Esophagus squamous epithelium (tissue), 5 donors: ENCODE measurements at regions not wholly inside any gene's neighbourhood (a gene's known extent, or its start where the extent isn't known, plus 50 kb on each side); places are given as distances from the start of the nearest gene placed in this dataset.

Experiments
- DNase-seq: peaks from one replicate; lab custom pipeline; 2025; lab: John Stamatoyannopoulos, UW
- H3K27ac ChIP-seq, 4 donors: fragments of 200-600 bp; sonication (generic); one replicate each; pipeline ENCODE4 v1.5.1; 2016 to 2019; ENCODE audit warnings: mild to moderate bottlenecking in 1 of 4
- H3K27me3 ChIP-seq, 4 donors: fragments of 200-600 bp; sonication (generic); 1 replicate in 3 of 4; 2 replicates in 1 of 4; pipeline versions ENCODE4 v1.5.1 to v1.6.0; 2017 to 2021; ENCODE audit warnings: antibody characterized with exemption in 1 of 4
- H3K36me3 ChIP-seq, 3 donors: fragments of 200-600 bp; sonication (generic); one replicate each; pipeline ENCODE4 v1.5.1; 2016 to 2019
- H3K4me1 ChIP-seq, 3 donors: fragments of 200-600 bp; sonication (generic); one replicate each; pipeline ENCODE4 v1.5.1; 2017 to 2019
- H3K4me3 ChIP-seq, 4 donors: fragments of 200-600 bp; sonication (generic); 1 replicate in 3 of 4; 2 replicates in 1 of 4; pipeline ENCODE4 v1.5.1; 2016 to 2019; ENCODE audit warnings: mild to moderate bottlenecking in 2 of 4, moderate library complexity in 1 of 4
- H3K9me3 ChIP-seq, 3 donors: fragments of 200-600 bp; sonication (generic); one replicate each; pipeline ENCODE4 v1.5.1; 2016 to 2019
- CTCF ChIP-seq, 6 experiments: fragments of 450-650 bp in 4 of 6; fragments of 200-600 bp in 2 of 6; sonication (generic) in 2 of 6; IDR thresholded peaks; one replicate each; pipeline ENCODE4 v1.5.1; 2016 to 2019; ENCODE audit warnings: antibody characterized with exemption in 6 of 6, mild to moderate bottlenecking in 4 of 6, moderate library complexity in 4 of 6
- POLR2A ChIP-seq, 4 donors: fragments of 450-650 bp; IDR thresholded peaks; one replicate each; pipeline ENCODE4 v1.6.1; 2017; ENCODE audit warnings: antibody characterized with exemption in 4 of 4, mild to moderate bottlenecking in 4 of 4, moderate library complexity in 3 of 4
- WGBS, 2 donors: methylation state at CpG; one replicate each; pipeline ENCODE4 v1.1.5; 2018; 5-methylcytosine and 5-hydroxymethylcytosine counted together
- intact Hi-C: fragments of 100-400 bp; cut with DNase I; formaldehyde crosslinking; loops from one replicate; pipeline ENCODE4 v1.15.0; 2022
- donor health status: DM: yes; HTN: yes; CAD: no.

GRCh38 chr6:121925534-121926255 is 473.8 kb upstream of the HSF2 start:
- Histone ChIP-seq H3K4me3 (no peak overlapping the region), H3K4me1 (no peaks in the 10 kb centered on the region), H3K27me3 (no peaks in the 10 kb centered on the region), H3K9me3 (no peaks in the 10 kb centered on the region), H3K36me3 (no peaks in the 10 kb centered on the region), H3K27ac (no peak overlapping the region)
- WGBS, 2 donors = 69 to 75% methylated on average over 3 of the region's 3 CpGs
- intact Hi-C loops = no loop called here
- TF ChIP-seq CTCF (IDR thresholded peaks at IDR 0.05) (no peak), POLR2A (IDR thresholded peaks at IDR 0.05) (no peak)
- no peak for DNase-seq

- peaks cover 0 to 4% (median 3%) of the 10 kb centered on the region in 3 donors for H3K4me1 ChIP-seq
- TF ChIP-seq CTCF (IDR thresholded peaks at IDR 0.05) = no peak
- no peak for TF ChIP-seq POLR2A (IDR thresholded peaks at IDR 0.05)
- intact Hi-C loops = no loop called here
- no peak overlapping the region for H3K27ac ChIP-seq
- DNase-seq = no peak
- no peaks in the 10 kb centered on the region for H3K36me3 ChIP-seq
- H3K4me3 ChIP-seq = no peak overlapping the region
- H3K9me3 ChIP-seq = no peaks in the 10 kb centered on the region
- no peaks in the 10 kb centered on the region for H3K27me3 ChIP-seq
- 71 to 74% methylated on average over 1 of the region's 1 CpG for WGBS, 2 donors
Observed at GRCh38 chr6:121929301-121929700, 470.2 kb upstream of the HSF2 start.

DNA sequence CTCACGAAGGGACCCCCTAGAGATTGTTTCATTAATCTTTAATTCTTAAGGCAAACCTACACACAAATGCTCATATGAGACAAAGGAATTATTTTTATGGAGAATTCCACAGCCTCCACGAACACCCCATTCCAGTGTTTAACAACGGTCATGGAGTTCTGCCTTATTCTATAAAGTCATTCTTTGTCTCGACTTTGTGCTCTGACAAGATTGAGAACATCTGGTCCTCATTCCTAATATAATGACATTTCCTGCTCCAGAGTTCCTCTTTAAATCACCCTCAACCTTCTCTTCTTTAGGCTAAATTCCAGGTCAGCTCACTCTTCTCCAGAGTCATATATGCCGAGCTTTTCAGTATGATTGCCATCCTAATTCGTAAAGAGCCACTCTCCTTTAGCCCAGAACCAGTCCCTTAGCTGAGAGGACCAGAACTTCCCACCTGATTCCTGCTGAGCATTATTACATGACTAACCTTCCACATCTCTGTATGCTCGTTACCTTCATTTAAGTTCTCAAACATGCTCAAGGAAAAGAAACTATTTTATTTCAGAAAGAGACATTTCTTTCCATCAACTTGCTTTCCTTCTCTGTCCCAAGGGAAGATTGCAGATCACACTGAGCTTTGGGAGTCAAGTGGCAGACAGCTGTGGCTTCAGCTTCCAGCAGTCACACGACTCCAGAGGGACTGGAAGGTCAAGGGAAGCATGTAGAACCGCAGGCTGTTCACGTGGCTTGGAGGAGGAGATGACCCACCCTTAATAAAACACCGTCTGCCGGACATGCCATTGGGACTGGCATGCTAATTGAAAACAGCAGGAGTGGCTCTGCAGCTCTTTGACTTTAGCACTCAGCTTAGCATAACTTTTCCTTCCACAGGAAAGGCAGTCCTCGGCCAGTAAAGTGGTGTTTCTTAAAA is 467.1 kb upstream of the HSF2 start:
- no peaks in the 10 kb centered on the region for H3K9me3 ChIP-seq
- WGBS, 2 donors = 51 to 64% methylated on average over 13 of the region's 13 CpGs
- intact Hi-C loops = no loop called here
- no peaks in the 10 kb centered on the region for H3K27me3 ChIP-seq
- H3K36me3 ChIP-seq = no peaks in the 10 kb centered on the region
- DNase-seq = no peak
- H3K4me1 ChIP-seq = peaks cover 0 to 4% (median 3%) of the 10 kb centered on the region in 3 donors
- no peak overlapping the region for H3K27ac ChIP-seq
- no peak for TF ChIP-seq POLR2A (IDR thresholded peaks at IDR 0.05)
- no peak for TF ChIP-seq CTCF (IDR thresholded peaks at IDR 0.05)
- no peak overlapping the region for H3K4me3 ChIP-seq

DNA sequence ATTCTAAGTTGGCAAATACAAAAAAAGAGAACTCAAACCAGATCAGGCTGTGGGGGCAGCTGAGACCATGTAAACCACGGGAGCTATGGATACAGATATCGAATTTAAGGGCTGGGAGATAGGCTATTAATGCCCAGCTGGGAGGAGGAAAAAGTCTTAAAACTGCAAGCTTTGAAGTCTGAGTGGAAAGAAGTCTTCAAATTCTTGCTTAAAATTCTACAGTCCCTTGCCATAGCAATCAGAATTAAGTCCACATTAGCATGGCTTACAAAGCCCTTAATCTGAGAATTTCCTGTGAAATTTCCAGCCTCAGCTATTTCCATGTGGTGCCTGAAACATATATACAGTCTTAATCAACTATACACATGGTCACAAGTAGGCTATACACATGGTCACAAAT is 465.0 kb upstream of the HSF2 start:
- no peak overlapping the region for H3K4me3 ChIP-seq
- 53 to 82% methylated on average over 2 of the region's 2 CpGs for WGBS, 2 donors
- intact Hi-C loops = no loop called here
- H3K27ac ChIP-seq = no peak overlapping the region
- no peak for TF ChIP-seq POLR2A (IDR thresholded peaks at IDR 0.05)
- no peak for TF ChIP-seq CTCF (IDR thresholded peaks at IDR 0.05)
- H3K36me3 ChIP-seq = no peaks in the 10 kb centered on the region
- H3K4me1 ChIP-seq = peaks cover 0 to 4% (median 3%) of the 10 kb centered on the region in 3 donors
- H3K9me3 ChIP-seq = no peaks in the 10 kb centered on the region
- DNase-seq = no peak
- H3K27me3 ChIP-seq = no peaks in the 10 kb centered on the region

DNA sequence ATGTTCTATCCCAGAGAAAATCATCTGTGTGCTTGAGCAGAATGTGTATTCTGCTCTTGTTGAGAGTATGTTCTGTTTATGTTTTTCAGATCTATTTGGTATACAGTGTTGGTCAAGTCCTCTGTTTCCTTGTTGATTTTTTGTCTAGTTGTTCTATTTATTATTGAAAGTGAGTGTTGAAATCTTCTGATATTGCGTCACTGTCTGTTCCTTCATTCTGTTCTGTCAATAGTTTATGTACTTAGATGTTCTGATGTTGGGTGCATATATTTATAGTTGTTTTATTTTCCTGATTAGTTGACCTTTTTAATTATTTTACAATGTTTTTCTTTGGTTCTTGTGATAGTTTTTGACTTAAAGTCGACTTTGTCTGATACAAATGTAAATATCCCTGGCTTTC is 458.7 kb upstream of the HSF2 start:
- Histone ChIP-seq H3K27ac (no peak overlapping the region), H3K4me1 (no peaks in the 10 kb centered on the region), H3K4me3 (no peak overlapping the region), H3K9me3 (no peaks in the 10 kb centered on the region), H3K36me3 (no peaks in the 10 kb centered on the region), H3K27me3 (no peaks in the 10 kb centered on the region)
- no peak for DNase-seq
- WGBS, 2 donors = 75 to 87% methylated on average over 2 of the region's 2 CpGs
- TF ChIP-seq CTCF (IDR thresholded peaks at IDR 0.05) (no peak), POLR2A (IDR thresholded peaks at IDR 0.05) (no peak)
- intact Hi-C loops = no loop called here
